OCI-LY1 (cell line): ENCODE measurements at regions not wholly inside any gene's neighbourhood (a gene's known extent, or its start where the extent isn't known, plus 50 kb on each side); places are given as distances from the start of the nearest gene placed in this dataset.

ENCODE experiments used
- H2AFZ ChIP-seq: fragments of 200-600 bp; sonication (generic), shearing (Covaris generic); 2 replicates; pipeline ENCODE4 v1.6.0; 2014; ENCODE audit warnings: antibody characterized with exemption, mild to moderate bottlenecking, low read length
- H3F3A ChIP-seq: fragments of 200-600 bp; sonication (generic), shearing (Covaris generic); 2 replicates; pipeline ENCODE4 v1.6.0; 2014; ENCODE audit warnings: mild to moderate bottlenecking, antibody characterized with exemption, low read length, moderate library complexity; ENCODE audit not compliant: insufficient read depth
- H3K27ac ChIP-seq: fragments of 200-600 bp; sonication (generic); 2 replicates; pipeline ENCODE4 v1.5.1; 2014; ENCODE audit warnings: low read length, mixed run types, mild to moderate bottlenecking, low read depth; ENCODE audit not compliant: poor library complexity, severe bottlenecking
- H3K27me3 ChIP-seq: fragments of 200-600 bp; sonication (generic); 2 replicates; pipeline ENCODE4 v1.6.0; 2014; ENCODE audit warnings: antibody characterized with exemption, mild to moderate bottlenecking, low read length, moderate library complexity; ENCODE audit not compliant: insufficient read depth
- H3K36me3 ChIP-seq: fragments of 200-600 bp; sonication (generic); 2 replicates; pipeline ENCODE4 v1.6.1; 2014; ENCODE audit warnings: mild to moderate bottlenecking, antibody characterized with exemption, low read length, moderate library complexity, mixed read lengths; ENCODE audit not compliant: insufficient read depth
- H3K4me1 ChIP-seq: fragments of 200-600 bp; sonication (generic); 2 replicates; pipeline ENCODE4 v1.5.1; 2014; ENCODE audit warnings: mild to moderate bottlenecking, low read length, moderate library complexity; ENCODE audit not compliant: insufficient read depth, severe bottlenecking
- H3K4me2 ChIP-seq: fragments of 200-600 bp; sonication (generic), shearing (Covaris generic); 2 replicates; pipeline ENCODE4 v1.6.1; 2014; ENCODE audit warnings: low read length
- H3K4me3 ChIP-seq: fragments of 200-600 bp; sonication (generic); 2 replicates; pipeline ENCODE4 v1.5.1; 2014; ENCODE audit warnings: low read length, low read depth, mild to moderate bottlenecking, mixed read lengths; ENCODE audit not compliant: poor library complexity, severe bottlenecking
- H3K79me2 ChIP-seq: fragments of 200-600 bp; shearing (Covaris generic); 2 replicates; pipeline ENCODE4 v1.6.1; 2016; ENCODE audit warnings: mixed run types, low read length, mixed read lengths; ENCODE audit not compliant: insufficient read depth
- H3K9ac ChIP-seq: fragments of 200-600 bp; sonication (generic), shearing (Covaris generic); 2 replicates; pipeline ENCODE4 v1.6.1; 2014; ENCODE audit warnings: mild to moderate bottlenecking, low read length, mixed read lengths
- H3K9me2 ChIP-seq: fragments of 200-600 bp; sonication (generic), shearing (Covaris generic); 2 replicates; pipeline ENCODE4 v1.6.1; 2014; ENCODE audit warnings: low read depth, mild to moderate bottlenecking, low read length, mixed read lengths
- H3K9me3 ChIP-seq: fragments of 200-600 bp; shearing (Covaris generic); 2 replicates; pipeline ENCODE4 v1.6.1; 2014; ENCODE audit warnings: low read length, mixed read lengths
- H4K20me1 ChIP-seq: fragments of 200-600 bp; sonication (generic), shearing (Covaris generic); 2 replicates; pipeline ENCODE4 v1.6.0; 2016; ENCODE audit warnings: mild to moderate bottlenecking, low read length; ENCODE audit not compliant: insufficient read depth
- EZH2 ChIP-seq: fragments of 200-600 bp; sonication (generic), shearing (Covaris generic); IDR thresholded peaks from 2 replicates; pipeline ENCODE4 v1.8.0; 2017; ENCODE audit warnings: borderline replicate concordance, mixed run types, mild to moderate bottlenecking, antibody characterized with exemption, low read length, moderate library complexity, mixed read lengths
- TF ChIP-seq, protein P1 (sequence below): fragments of 200-600 bp; sonication (generic), shearing (Covaris generic); IDR thresholded peaks from 2 replicates; pipeline ENCODE4 v1.5.1; 2017; ENCODE audit warnings: mild to moderate bottlenecking, antibody characterized with exemption, low read length, moderate library complexity, mixed read lengths

- H3K36me3 ChIP-seq, result no peaks in the 10 kb centered on the region
- no peak overlapping the region for H2AFZ ChIP-seq
- TF ChIP-seq EZH2, result no peak
- TF ChIP-seq, protein P1, sequence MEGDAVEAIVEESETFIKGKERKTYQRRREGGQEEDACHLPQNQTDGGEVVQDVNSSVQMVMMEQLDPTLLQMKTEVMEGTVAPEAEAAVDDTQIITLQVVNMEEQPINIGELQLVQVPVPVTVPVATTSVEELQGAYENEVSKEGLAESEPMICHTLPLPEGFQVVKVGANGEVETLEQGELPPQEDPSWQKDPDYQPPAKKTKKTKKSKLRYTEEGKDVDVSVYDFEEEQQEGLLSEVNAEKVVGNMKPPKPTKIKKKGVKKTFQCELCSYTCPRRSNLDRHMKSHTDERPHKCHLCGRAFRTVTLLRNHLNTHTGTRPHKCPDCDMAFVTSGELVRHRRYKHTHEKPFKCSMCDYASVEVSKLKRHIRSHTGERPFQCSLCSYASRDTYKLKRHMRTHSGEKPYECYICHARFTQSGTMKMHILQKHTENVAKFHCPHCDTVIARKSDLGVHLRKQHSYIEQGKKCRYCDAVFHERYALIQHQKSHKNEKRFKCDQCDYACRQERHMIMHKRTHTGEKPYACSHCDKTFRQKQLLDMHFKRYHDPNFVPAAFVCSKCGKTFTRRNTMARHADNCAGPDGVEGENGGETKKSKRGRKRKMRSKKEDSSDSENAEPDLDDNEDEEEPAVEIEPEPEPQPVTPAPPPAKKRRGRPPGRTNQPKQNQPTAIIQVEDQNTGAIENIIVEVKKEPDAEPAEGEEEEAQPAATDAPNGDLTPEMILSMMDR, result no peak
- no peak overlapping the region for H3K4me2 ChIP-seq
- no peaks in the 10 kb centered on the region for H3K9me2 ChIP-seq
- H3K9ac ChIP-seq, result no peak overlapping the region
- no peaks in the 10 kb centered on the region for H3K27me3 ChIP-seq
- no peak overlapping the region for H3K4me3 ChIP-seq
- H3K4me1 ChIP-seq, result no peaks in the 10 kb centered on the region
- H3K9me3 ChIP-seq, result no peaks in the 10 kb centered on the region
- no peaks in the 10 kb centered on the region for H3F3A ChIP-seq
- H3K79me2 ChIP-seq, result no peaks in the 10 kb centered on the region
- H4K20me1 ChIP-seq, result no peaks in the 10 kb centered on the region
- no peak overlapping the region for H3K27ac ChIP-seq
Observed at GRCh38 chr6:90977513-90977912, 390.6 kb upstream of the MAP3K7 start.

GRCh38 chr6:90976341-90976740 is 389.5 kb upstream of the MAP3K7 start:
- no peaks in the 10 kb centered on the region for H3F3A ChIP-seq
- no peak overlapping the region for H3K4me2 ChIP-seq
- no peaks in the 10 kb centered on the region for H3K9me3 ChIP-seq
- H3K4me3 ChIP-seq, result no peak overlapping the region
- H2AFZ ChIP-seq, result no peak overlapping the region
- H3K27ac ChIP-seq, result no peak overlapping the region
- no peaks in the 10 kb centered on the region for H3K4me1 ChIP-seq
- TF ChIP-seq, protein P1, result no peak
- no peak for TF ChIP-seq EZH2
- H3K9ac ChIP-seq, result no peak overlapping the region
- no peaks in the 10 kb centered on the region for H3K27me3 ChIP-seq
- H3K9me2 ChIP-seq, result no peaks in the 10 kb centered on the region
- no peaks in the 10 kb centered on the region for H3K79me2 ChIP-seq
- H4K20me1 ChIP-seq, result no peaks in the 10 kb centered on the region
- no peaks in the 10 kb centered on the region for H3K36me3 ChIP-seq

GRCh38 chr6:90975741-90976140 is 388.9 kb upstream of the MAP3K7 start:
- TF ChIP-seq, protein P1, result no peak
- TF ChIP-seq EZH2, result no peak
- Histone ChIP-seq H3K4me3 (no peak overlapping the region), H3K27me3 (no peaks in the 10 kb centered on the region), H2AFZ (no peak overlapping the region), H3K36me3 (no peaks in the 10 kb centered on the region), H3K4me2 (no peak overlapping the region), H3K9me3 (no peaks in the 10 kb centered on the region), H3F3A (no peaks in the 10 kb centered on the region), H4K20me1 (no peaks in the 10 kb centered on the region), H3K9me2 (no peaks in the 10 kb centered on the region), H3K79me2 (no peaks in the 10 kb centered on the region), H3K4me1 (no peaks in the 10 kb centered on the region), H3K27ac (no peak overlapping the region), H3K9ac (no peak overlapping the region)
